ENCODE measurements at regions not wholly inside any gene's neighbourhood (a gene's known extent, or its start where the extent isn't known, plus 50 kb on each side); places are given as distances from the start of the nearest gene placed in this dataset.

DNA sequence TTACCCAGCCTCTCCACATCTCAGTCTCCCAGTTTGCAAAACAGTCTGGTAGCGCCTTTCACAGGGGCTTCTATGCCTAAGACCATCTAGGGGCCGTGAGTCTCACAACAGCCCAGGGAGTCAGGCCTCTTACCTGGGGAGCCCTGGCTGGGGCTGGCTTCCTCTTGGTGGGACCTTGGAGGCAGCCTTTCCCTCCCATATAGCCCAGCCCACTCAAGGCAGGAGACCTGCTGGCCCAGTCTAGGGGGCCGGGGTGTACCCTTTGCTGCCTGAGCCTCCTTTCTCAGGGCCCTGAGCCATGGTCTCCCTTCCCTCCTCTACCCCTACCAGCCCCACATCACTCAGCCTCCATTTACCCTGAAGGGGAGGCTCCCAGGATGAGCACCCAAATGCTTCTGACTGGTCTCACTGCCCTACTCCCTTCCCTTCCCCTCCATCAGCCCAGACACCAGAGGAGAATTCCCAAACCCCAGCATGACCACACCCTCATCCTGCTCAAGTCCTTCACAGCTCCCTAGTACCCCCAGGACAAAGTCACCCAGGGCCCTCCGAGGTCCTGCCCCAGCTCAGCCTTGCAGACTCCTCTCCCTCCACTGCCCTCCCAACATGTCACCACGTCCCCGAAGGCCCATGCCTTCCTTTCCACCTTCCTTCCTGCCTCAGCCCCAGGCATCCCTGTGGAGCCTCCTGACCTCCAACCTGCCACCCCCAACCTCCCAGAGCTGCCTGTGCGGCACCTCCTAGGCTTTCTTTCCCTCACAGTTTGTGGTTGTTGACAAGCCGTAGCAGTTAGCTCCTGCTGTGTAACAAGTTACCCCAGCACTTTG is 55.3 kb downstream of the BARX1 start:
- DNase-seq (ENCODE audit: low read depth in 1 of 2, low spot score in 2 of 2): peak in 1 of 2 experiments; percentile 34

More for the DNA sequence above, 55.3 kb downstream of the BARX1 start:
- Histone ChIP-seq H3K14ac (ENCODE audit: insufficient read length) (no peak overlapping the region), H4K20me1 (replicated peaks in 1 of 2; ENCODE audit: control insufficient read depth in 1 of 2, insufficient read depth in 2 of 2, low read length in 2 of 2) (no peaks in the 10 kb centered on the region), H2AFZ (ENCODE audit: low read length) (no peak overlapping the region), H3K4me3 (ENCODE audit: extremely low read depth in 1 of 4, insufficient read depth in 2 of 4, low read depth in 3 of 4, low read length in 4 of 4) (no peak overlapping the region), H2BK12ac (ENCODE audit: low read depth, low read length) (no peak overlapping the region), H3K18ac (ENCODE audit: extremely low read depth, low read length) (no peak overlapping the region), H4K8ac (ENCODE audit: extremely low read depth, insufficient read depth, low read length) (no peak overlapping the region), H2BK20ac (ENCODE audit: low read length) (no peak overlapping the region), H3K27ac (ENCODE audit: low read depth, low read length) (no peak overlapping the region), H3K23ac (ENCODE audit: insufficient read length) (no peak overlapping the region), H3K27me3 (replicated peaks in 1 of 4; ENCODE audit: control insufficient read depth in 3 of 4, extremely low read depth in 1 of 4, insufficient read depth in 3 of 4, low read length in 3 of 4) (no peaks in the 10 kb centered on the region), H2BK5ac (ENCODE audit: low read depth, low read length) (no peak overlapping the region), H2BK120ac (replicated peaks; ENCODE audit: low read depth, low read length) (no peak overlapping the region), H2BK15ac (ENCODE audit: low read length) (no peak overlapping the region), H3K56ac (replicated peaks; ENCODE audit: insufficient read length, low read depth, low read length) (no peak overlapping the region), H3K4ac (replicated peaks; ENCODE audit: insufficient read length, low read depth, low read length) (peak overlapping the region; percentile 62), H2AK5ac (ENCODE audit: low read depth, low read length) (no peak overlapping the region), H3K36me3 (ENCODE audit: control insufficient read depth in 2 of 4, insufficient read depth in 4 of 4, low read length in 3 of 4) (no peaks in the 10 kb centered on the region), H3K4me2 (ENCODE audit: insufficient read depth in 1 of 2, low read depth in 2 of 2, low read length in 2 of 2) (no peak overlapping the region), H4K91ac (replicated peaks; ENCODE audit: insufficient read length, low read length) (no peak overlapping the region), H3K23me2 (ENCODE audit: low read depth, low read length) (no peaks in the 10 kb centered on the region), H3K9me3 (ENCODE audit: insufficient read depth in 2 of 2, low read depth in 1 of 2, low read length in 1 of 2) (no peaks in the 10 kb centered on the region), H3K79me1 (ENCODE audit: low read depth, low read length) (no peaks in the 10 kb centered on the region), H3K9ac (replicated peaks in 1 of 4; ENCODE audit: extremely low read depth in 1 of 4, low read depth in 3 of 4, low read length in 3 of 4) (no peak overlapping the region), H3K4me1 (replicated peaks in 1 of 4; ENCODE audit: control insufficient read depth in 3 of 4, insufficient read depth in 4 of 4, low read length in 3 of 4) (no peaks in the 10 kb centered on the region), H3K79me2 (ENCODE audit: control insufficient read depth in 1 of 2, insufficient read depth in 2 of 2, low read length in 2 of 2) (no peaks in the 10 kb centered on the region), H4K5ac (ENCODE audit: insufficient read length, low read depth, low read length) (no peak overlapping the region)
- TF ChIP-seq EP300 (IDR thresholded peaks at IDR 0.05; ENCODE audit: borderline replicate concordance in 1 of 2, low read depth in 2 of 2, low read length in 2 of 2) (no peak), RXRA (IDR thresholded peaks at IDR 0.05; ENCODE audit: insufficient read depth, low read depth, low read length) (no peak), SIN3A (conservative IDR thresholded peaks at IDR 0.05 in 1 of 2, IDR thresholded peaks at IDR 0.05 in 1 of 2; ENCODE audit: low read depth in 1 of 2, low read length in 2 of 2) (no peak), JUN (IDR thresholded peaks at IDR 0.05; ENCODE audit: low read depth, low read length) (no peak), CREB1 (IDR thresholded peaks at IDR 0.05) (no peak)
- TF ChIP-seq, protein P1, sequence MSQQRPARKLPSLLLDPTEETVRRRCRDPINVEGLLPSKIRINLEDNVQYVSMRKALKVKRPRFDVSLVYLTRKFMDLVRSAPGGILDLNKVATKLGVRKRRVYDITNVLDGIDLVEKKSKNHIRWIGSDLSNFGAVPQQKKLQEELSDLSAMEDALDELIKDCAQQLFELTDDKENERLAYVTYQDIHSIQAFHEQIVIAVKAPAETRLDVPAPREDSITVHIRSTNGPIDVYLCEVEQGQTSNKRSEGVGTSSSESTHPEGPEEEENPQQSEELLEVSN (IDR thresholded peaks at IDR 0.05): no peak
- WGBS, 2 experiments (ENCODE audit: extremely low coverage in 1 of 2, insufficient coverage in 1 of 2, insufficient read length in 1 of 2, insufficient replicate concordance in 2 of 2, low coverage in 1 of 2, low lambda C conversion rate in 2 of 2, missing lambda C conversion rate in 1 of 2): 82% methylated on average over 7 of the region's 8 CpGs; no CpG with 5 or more reads in 1 of the 2 experiments
- CTCF ChIA-PET (ENCODE audit: partially characterized antibody): interaction anchor here (1.4 to 2.2 kb wide), 3 partner anchors 10 to 12 kb away, joined by 3 to 4 read pairs (median 4); no protein-coding TSS in a partner anchor
- POLR2A ChIA-PET (ENCODE audit: partially characterized antibody): no interaction called here
- FAIRE-seq: no peak
